Motor neuron (in vitro differentiated cells): ENCODE measurements at regions not wholly inside any gene's neighbourhood (a gene's known extent, or its start where the extent isn't known, plus 50 kb on each side); places are given as distances from the start of the nearest gene placed in this dataset.

ENCODE experiments used
- ATAC-seq, 8 experiments: fragments of 200-7000 bp; cut with Tn5 transposase; replicated peaks in 6 of 8; 2 replicates each; pipeline ENCODE4 v1.8.0; 2021; ENCODE audit warnings: mild to moderate bottlenecking in 8 of 8, moderate library complexity in 8 of 8
- H3K27ac ChIP-seq, 2 donors: fragments of 250-450 bp; sonication (Bioruptor Pico); 2 replicates each; pipeline ENCODE4 v1.9.0; 2021; ENCODE audit warnings: antibody characterized with exemption in 2 of 2, mild to moderate bottlenecking in 2 of 2, moderate library complexity in 1 of 2
- H3K4me1 ChIP-seq, 2 donors: fragments of 250-450 bp; sonication (Bioruptor Pico); replicated peaks in 1 of 2; 2 replicates each; pipeline ENCODE4 v1.6.1; 2021; ENCODE audit warnings: antibody characterized with exemption in 2 of 2, mild to moderate bottlenecking in 2 of 2, moderate library complexity in 1 of 2
- H3K4me3 ChIP-seq, 5 donors: fragments of 250-450 bp; sonication (Bioruptor Pico); 2 replicates each; pipeline ENCODE4 v1.9.0; 2021; ENCODE audit warnings: antibody characterized with exemption in 5 of 5, mild to moderate bottlenecking in 5 of 5, moderate library complexity in 4 of 5
- WGBS, 10 experiments: fragments of 450-650 bp; shearing (Covaris generic); methylation state at CpG; one replicate each; pipeline ENCODE4 v1.0.0; 2022; 5-methylcytosine and 5-hydroxymethylcytosine counted together
- in situ Hi-C, 9 experiments: fragments of 400-800 bp; cut with MboI; loops; one replicate each; pipeline ENCODE4 v1.15.0; 2021; ENCODE audit warnings: low sequenced_read_pairs in 9 of 9, low pct_unique_long_range_greater_than_20kb in 2 of 9; ENCODE audit not compliant: unreplicated experiment in 9 of 9

DNA sequence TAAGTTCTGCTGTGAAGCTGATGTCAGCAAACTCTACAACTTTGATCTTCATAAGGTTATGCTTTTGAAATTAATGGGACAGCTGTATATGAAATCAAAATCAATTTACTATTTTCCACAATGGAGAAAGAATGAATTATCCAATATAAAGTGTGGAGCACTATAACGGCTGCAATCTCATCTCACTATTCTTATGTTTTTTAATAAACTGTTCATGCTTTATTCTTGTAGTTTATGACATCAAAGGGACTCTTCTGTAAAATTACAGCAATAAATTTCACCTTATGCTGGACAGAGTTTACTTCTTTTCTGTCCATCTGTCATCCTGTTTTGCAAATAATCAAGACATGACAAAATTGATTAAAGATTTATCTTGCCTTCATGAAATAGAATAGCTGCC is 192.5 kb downstream of the TECRL start:
- no peak overlapping the region for H3K4me3 ChIP-seq
- no peak overlapping the region for H3K27ac ChIP-seq
- ATAC-seq: peak in 3 of 8 experiments; percentile 55 to 80 (median 72)
- in situ Hi-C loops: no loop called here
- H3K4me1 ChIP-seq: peaks cover 0 to 8% of the 10 kb centered on the region in 2 donors
- 0 to 100% (median 22%) methylated on average over 1 of the region's 1 CpG; no CpG with 5 or more reads in 2 of the 10 experiments for WGBS, 10 experiments

DNA sequence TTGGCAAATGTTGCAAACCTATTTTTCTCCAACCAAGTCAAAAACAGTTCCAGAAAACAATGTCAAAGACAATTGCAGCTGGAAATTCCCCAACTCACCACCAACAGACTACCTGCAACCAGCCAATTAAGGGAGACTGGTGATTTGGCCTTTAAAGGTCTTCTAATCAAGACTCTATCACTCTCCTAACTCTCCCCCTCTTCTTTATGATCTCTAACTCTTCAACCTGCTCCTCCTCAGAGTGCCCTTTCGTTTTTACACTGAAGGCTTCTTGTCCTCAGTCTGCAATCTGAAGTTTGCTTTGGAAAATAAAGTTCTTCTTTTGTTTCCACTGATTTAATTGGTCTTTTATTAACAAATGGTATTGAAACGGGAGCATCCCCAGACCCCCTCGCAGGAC is 203.9 kb downstream of the TECRL start:
- no peaks in the 10 kb centered on the region for H3K4me1 ChIP-seq
- ATAC-seq: no peak
- 0 to 100% (median 51%) methylated on average over 1 to 3 of the region's 3 CpGs for WGBS, 10 experiments
- H3K27ac ChIP-seq: no peak overlapping the region
- H3K4me3 ChIP-seq: no peak overlapping the region
- in situ Hi-C loops: no loop called here

DNA sequence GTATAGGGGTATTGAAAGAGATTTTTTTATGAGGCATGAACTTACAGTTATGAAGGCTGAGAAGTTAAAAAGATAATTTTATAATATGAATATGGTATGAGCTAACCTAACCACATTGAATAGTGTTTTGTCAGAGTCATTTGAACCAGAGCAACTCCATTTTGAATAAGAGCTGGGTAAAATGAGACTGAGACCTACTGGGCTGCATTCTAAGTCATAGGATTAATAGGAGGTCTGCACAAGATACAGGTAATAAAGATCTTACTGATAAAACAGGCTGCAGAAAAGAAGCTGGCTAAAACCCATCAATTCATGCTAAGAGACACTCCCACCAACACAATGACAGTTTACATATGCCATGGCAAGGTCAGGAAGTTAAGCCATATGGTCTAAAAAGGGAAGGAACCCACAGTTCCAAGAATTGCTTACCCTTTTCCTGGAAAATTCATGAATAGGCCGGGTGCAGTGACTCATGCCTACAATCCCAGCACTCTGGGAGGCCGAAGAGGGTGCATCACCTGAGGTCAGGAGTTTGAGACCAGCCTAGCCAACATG is 209.2 kb downstream of the TECRL start:
- Histone ChIP-seq H3K4me1 (no peaks in the 10 kb centered on the region), H3K27ac (no peak overlapping the region), H3K4me3 (no peak overlapping the region)
- peak in 4 of 8 experiments; percentile 34 to 78 (median 46) for ATAC-seq
- in situ Hi-C loops: no loop called here
- 0 to 58% methylated on average over 2 of the region's 2 CpGs; no CpG with 5 or more reads in 8 of the 10 experiments for WGBS, 10 experiments

- H3K4me1 ChIP-seq: no peaks in the 10 kb centered on the region
- no peak overlapping the region for H3K4me3 ChIP-seq
- 17 to 77% (median 37%) methylated on average over 1 of the region's 1 CpG; no CpG with 5 or more reads in 6 of the 10 experiments for WGBS, 10 experiments
- ATAC-seq: no peak
- in situ Hi-C loops: no loop called here
- no peak overlapping the region for H3K27ac ChIP-seq
Measured at GRCh38 chr4:64195582-64195981, 213.7 kb downstream of the TECRL start.

DNA sequence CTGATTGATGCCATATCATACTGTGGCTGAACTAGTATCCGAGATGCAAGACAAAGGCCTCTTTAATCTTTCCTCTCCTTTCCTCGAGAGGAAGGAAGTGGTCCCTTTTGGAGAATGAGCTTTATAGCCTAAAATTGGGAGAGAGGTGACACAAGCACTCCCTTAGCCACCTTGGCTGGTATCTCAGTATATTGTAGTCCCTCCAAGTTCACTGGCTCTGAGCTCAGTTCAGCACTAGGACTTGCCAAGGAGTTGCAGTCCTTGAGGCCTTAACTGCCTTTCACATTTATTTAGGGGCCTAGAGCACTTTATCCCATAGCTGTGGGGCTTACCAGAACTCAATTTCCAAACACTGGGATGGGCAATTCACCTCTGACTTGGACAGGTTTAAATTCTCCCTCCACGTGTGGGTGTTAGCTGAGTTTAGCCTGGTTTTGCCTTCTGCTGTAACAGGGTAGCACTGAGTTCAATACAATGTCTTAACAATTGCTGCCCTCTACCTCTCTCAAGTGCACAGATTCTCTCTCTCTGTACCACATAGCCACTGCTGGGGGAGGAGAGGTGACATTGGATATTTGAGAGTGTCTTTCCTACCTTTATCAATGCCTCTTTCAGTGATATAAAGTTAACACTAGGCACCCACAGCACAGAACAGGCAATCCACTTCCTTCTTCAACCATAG is 216.4 kb downstream of the TECRL start:
- ATAC-seq: no peak
- H3K27ac ChIP-seq: no peak overlapping the region
- WGBS, 10 experiments: 0 to 88% (median 75%) methylated on average over 1 to 3 of the region's 3 CpGs; no CpG with 5 or more reads in 4 of the 10 experiments
- no peak overlapping the region for H3K4me3 ChIP-seq
- H3K4me1 ChIP-seq: no peaks in the 10 kb centered on the region
- in situ Hi-C loops: no loop called here

- in situ Hi-C loops: loop anchor here in 5 of 9 experiments (25.0 kb wide), 1 partner anchor 363 kb away; no protein-coding TSS in a partner anchor
- Histone ChIP-seq H3K4me1 (no peaks in the 10 kb centered on the region), H3K27ac (no peak overlapping the region), H3K4me3 (no peak overlapping the region)
- peak in 1 of 8 experiments; percentile 62 for ATAC-seq
- WGBS, 10 experiments: 33 to 100% (median 90%) methylated on average over 1 to 7 of the region's 14 CpGs; no CpG with 5 or more reads in 5 of the 10 experiments
Measured at GRCh38 chr4:64174247-64174882, 234.9 kb downstream of the TECRL start.

DNA sequence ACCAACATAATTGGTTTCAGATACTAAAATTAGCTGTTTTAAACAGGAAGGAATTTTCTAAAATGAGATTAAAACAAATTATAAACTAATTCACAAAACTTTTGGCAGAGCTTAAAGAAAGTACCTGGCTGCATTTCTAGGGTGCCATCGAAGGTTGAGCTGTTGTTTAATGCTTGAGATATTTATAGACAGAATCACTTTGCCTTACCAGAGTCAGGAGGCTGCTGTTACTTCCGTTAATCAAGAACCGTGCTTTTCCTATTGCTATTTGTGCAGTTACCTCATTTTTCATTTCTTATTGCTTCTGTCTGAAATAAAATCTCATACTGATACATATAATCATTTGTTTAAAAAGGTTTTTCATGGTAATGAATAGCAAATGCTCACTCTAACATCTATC is 242.9 kb downstream of the TECRL start:
- no peak for ATAC-seq
- Histone ChIP-seq H3K27ac (no peak overlapping the region), H3K4me3 (no peak overlapping the region), H3K4me1 (no peaks in the 10 kb centered on the region)
- 0 to 100% (median 69%) methylated on average over 1 to 3 of the region's 3 CpGs for WGBS, 10 experiments
- in situ Hi-C loops: loop anchor here in 5 of 9 experiments (25.0 kb wide), 1 partner anchor 371 kb away; no protein-coding TSS in a partner anchor

- WGBS, 10 experiments: 0 to 33% (median 13%) methylated on average over 2 to 7 of the region's 7 CpGs
- Histone ChIP-seq H3K4me3 (no peak overlapping the region), H3K4me1 (no peaks in the 10 kb centered on the region), H3K27ac (no peak overlapping the region)
- peak in 3 of 8 experiments; percentile 58 to 74 (median 61) for ATAC-seq
- in situ Hi-C loops: loop anchor here in 5 of 9 experiments (25.0 kb wide), 1 partner anchor 379 kb away; no protein-coding TSS in a partner anchor
Measured at GRCh38 chr4:64158648-64159326, 250.5 kb downstream of the TECRL start.

DNA sequence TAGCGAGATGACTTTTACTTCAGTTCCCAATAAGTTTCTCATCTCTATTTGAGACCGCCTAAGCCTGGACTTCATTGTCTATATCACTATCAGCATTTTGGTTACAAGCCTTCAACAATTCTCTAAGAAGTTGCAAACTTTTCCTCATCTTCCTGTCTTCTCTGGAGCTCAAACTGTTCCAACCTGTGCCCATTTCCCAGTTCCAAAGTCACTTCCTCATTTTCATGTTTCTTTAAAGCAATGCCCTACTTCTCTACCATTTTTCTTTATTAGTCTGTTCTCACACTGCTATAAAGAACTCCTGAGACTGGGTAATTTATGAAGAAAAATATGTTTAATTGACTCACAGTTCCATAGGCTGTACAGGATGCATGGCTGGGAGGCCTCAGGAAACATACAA is 251.9 kb downstream of the TECRL start:
- WGBS, 10 experiments: 30 to 100% (median 93%) methylated on average over 1 to 2 of the region's 2 CpGs; no CpG with 5 or more reads in 2 of the 10 experiments

GRCh38 chr4:64156253-64156652 is 253.0 kb downstream of the TECRL start:
- in situ Hi-C loops: loop anchor here in 5 of 9 experiments (25.0 kb wide), 1 partner anchor 381 kb away; no protein-coding TSS in a partner anchor
- no peak for ATAC-seq

More for the DNA sequence above, 251.9 kb downstream of the TECRL start:
- in situ Hi-C loops: loop anchor here in 5 of 9 experiments (25.0 kb wide), 1 partner anchor 380 kb away; no protein-coding TSS in a partner anchor
- Histone ChIP-seq H3K27ac (no peak overlapping the region), H3K4me3 (no peak overlapping the region), H3K4me1 (peaks cover 0 to 3% of the 10 kb centered on the region in 2 donors)
- ATAC-seq: no peak

DNA sequence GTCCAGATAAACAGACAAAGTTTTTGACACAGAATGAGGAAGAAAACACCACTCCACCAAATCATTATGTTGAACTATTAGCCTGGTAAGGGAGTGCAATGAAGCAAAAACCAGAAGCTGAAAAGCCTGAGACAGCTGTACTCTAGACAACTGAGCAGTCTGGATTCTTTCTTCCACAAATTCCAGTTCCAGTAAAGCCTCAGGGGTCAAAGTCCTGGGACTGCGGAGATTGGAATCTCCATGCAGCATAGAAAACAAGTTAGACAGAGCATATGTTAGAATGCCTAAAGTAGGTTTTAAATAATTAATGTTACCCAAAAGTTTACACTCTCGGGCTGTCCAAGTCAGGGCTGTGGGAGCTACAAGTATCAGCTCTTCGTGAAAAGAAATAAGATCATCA is 263.2 kb downstream of the TECRL start:
- 0 to 100% (median 82%) methylated on average over 1 to 3 of the region's 3 CpGs; no CpG with 5 or more reads in 1 of the 10 experiments for WGBS, 10 experiments
- ATAC-seq: peak in 1 of 8 experiments; percentile 20
- Histone ChIP-seq H3K4me1 (no peaks in the 10 kb centered on the region), H3K4me3 (no peak overlapping the region), H3K27ac (no peak overlapping the region)
- in situ Hi-C loops: no loop called here

More at GRCh38 chr4:64156253-64156652, 253.0 kb downstream of the TECRL start:
- Histone ChIP-seq H3K4me1 (peaks cover 0 to 3% of the 10 kb centered on the region in 2 donors), H3K4me3 (no peak overlapping the region), H3K27ac (no peak overlapping the region)

DNA sequence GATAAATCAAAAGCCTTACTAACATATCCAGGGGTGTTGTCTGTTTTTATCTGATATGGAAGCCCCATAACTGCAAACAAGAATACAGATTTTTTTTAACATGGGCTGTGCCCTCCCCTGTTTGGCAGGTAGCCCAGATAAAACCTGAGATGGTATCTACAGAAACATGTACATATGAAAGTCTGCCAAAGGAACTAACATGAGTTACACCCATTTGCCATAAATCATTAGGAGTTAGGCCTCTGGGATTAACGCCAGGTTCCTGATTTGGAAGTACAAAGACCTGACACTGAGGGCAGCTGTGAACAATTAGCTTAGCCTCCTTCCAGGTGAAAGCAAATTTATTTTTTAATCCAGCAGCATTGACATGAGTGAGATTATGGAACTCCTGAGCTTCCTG is 264.3 kb downstream of the TECRL start:
- ATAC-seq: peak in 2 of 8 experiments; percentile 45 to 79
- 0 to 100% (median 0%) methylated on average over 1 of the region's 1 CpG; no CpG with 5 or more reads in 6 of the 10 experiments for WGBS, 10 experiments
- no peaks in the 10 kb centered on the region for H3K4me1 ChIP-seq
- H3K27ac ChIP-seq: no peak overlapping the region
- H3K4me3 ChIP-seq: no peak overlapping the region
- in situ Hi-C loops: no loop called here
